Fibroblast of lung (primary cell): ENCODE measurements at regions not wholly inside any gene's neighbourhood (a gene's known extent, or its start where the extent isn't known, plus 50 kb on each side); places are given as distances from the start of the nearest gene placed in this dataset.

Experiments used
- DNase-seq, 2 donors: peaks; one replicate each; pipeline versions ENCODE4 v3.0.0 to v3.0.0-alpha.2; 2010; ENCODE audit warnings: low read depth in 2 of 2
- H2AFZ ChIP-seq: 2 replicates; pipeline ENCODE4 v1.5.1; 2012; ENCODE audit warnings: low read length, control low read depth, inconsistent platforms
- H3K27ac ChIP-seq: 2 replicates; pipeline ENCODE4 v1.5.1; 2011; ENCODE audit warnings: low read length, control low read depth; ENCODE audit not compliant: insufficient read depth
- H3K27me3 ChIP-seq: 2 replicates; pipeline ENCODE4 v1.5.1; 2011; ENCODE audit warnings: mild to moderate bottlenecking, low read length; ENCODE audit not compliant: control insufficient read depth, insufficient read depth
- H3K36me3 ChIP-seq: 2 replicates; pipeline ENCODE4 v1.5.1; 2011; ENCODE audit warnings: low read length; ENCODE audit not compliant: control insufficient read depth, insufficient read depth
- H3K4me1 ChIP-seq: 2 replicates; pipeline ENCODE4 v1.5.1; 2011; ENCODE audit warnings: low read length; ENCODE audit not compliant: control insufficient read depth, insufficient read depth; ENCODE audit errors: extremely low read depth
- H3K4me2 ChIP-seq: 2 replicates; pipeline ENCODE4 v1.5.1; 2011; ENCODE audit warnings: low read length, control low read depth; ENCODE audit not compliant: insufficient read depth; ENCODE audit errors: extremely low read depth
- H3K4me3 ChIP-seq, 4 experiments: fragments of 200-600 bp in 1 of 4; sonication (generic) in 1 of 4; replicated peaks in 1 of 4; 2 replicates each; pipeline ENCODE4 v1.5.1; 2011 to 2016; ENCODE audit warnings: low read length in 4 of 4, low read depth in 3 of 4, mild to moderate bottlenecking in 3 of 4, control low read depth in 2 of 4, inconsistent platforms in 1 of 4, mixed read lengths in 1 of 4; ENCODE audit not compliant: insufficient read depth in 1 of 4; ENCODE audit errors: control extremely low read depth in 1 of 4
- H3K79me2 ChIP-seq: 2 replicates; pipeline ENCODE4 v1.5.1; 2012; ENCODE audit warnings: mild to moderate bottlenecking, low read length, inconsistent platforms; ENCODE audit not compliant: control insufficient read depth, insufficient read depth
- H3K9ac ChIP-seq: 2 replicates; pipeline ENCODE4 v1.5.1; 2011; ENCODE audit warnings: mild to moderate bottlenecking, low read length, control low read depth; ENCODE audit not compliant: insufficient read depth
- H3K9me3 ChIP-seq: 2 replicates; pipeline ENCODE4 v1.5.1; 2012; ENCODE audit warnings: low read depth, low read length; ENCODE audit not compliant: control insufficient read depth, insufficient read depth
- H4K20me1 ChIP-seq: 2 replicates; pipeline ENCODE4 v1.5.1; 2011; ENCODE audit warnings: low read length; ENCODE audit not compliant: control insufficient read depth, insufficient read depth; ENCODE audit errors: extremely low read depth
- EZH2 ChIP-seq: IDR thresholded peaks from 2 replicates; pipeline ENCODE4 v1.5.1; 2012; ENCODE audit warnings: low read length, control low read depth, mild to moderate bottlenecking; ENCODE audit errors: missing control alignments
- TF ChIP-seq, protein P1 (sequence below), 2 donors: IDR thresholded peaks in 1 of 2; conservative IDR thresholded peaks in 1 of 2; 1 replicate in 1 of 2; 2 replicates in 1 of 2; pipeline ENCODE4 v1.5.1; 2011 to 2012; ENCODE audit warnings: low read length in 2 of 2, control low read depth in 1 of 2, inconsistent platforms in 1 of 2, low read depth in 1 of 2, mild to moderate bottlenecking in 1 of 2

DNA sequence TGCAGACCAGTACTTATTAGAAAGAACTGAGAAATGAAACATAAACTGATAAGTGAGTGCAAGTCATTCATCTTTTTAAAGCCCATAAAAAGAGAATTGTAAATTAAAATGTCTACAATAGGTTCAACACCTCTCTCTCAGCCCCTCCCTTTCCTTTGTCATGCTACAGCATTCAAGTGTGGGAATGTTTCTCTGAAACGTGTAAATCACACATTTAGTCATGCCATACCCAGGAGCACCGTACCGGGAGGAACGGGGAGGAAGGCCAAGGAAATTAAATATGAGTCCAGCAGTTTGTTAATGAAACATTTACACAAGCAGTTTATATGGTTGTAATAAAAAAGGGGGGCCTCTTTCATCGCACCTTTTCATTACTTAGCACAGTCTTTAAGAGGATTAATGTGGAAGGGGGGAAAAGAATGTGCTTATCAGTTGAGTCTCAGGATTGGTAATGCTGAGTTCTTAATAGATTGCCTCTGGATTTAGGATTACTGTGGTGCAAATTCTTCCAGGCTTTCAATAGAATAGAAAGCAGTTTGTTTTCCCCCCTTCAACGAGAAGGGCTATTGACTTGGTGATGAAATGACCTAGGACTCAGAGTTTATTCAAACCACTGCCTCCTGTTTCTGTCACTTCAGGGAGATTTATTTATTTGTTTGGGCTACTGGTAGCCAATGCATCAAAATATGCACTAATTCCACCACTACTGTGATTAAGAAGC, 176.0 kb upstream of the ZNF608 start:
- H3K79me2 ChIP-seq, result no peaks in the 10 kb centered on the region
- no peak overlapping the region for H3K9ac ChIP-seq
- H2AFZ ChIP-seq, result no peak overlapping the region
- no peaks in the 10 kb centered on the region for H4K20me1 ChIP-seq
- no peak overlapping the region for H3K4me3 ChIP-seq
- H3K36me3 ChIP-seq, result no peaks in the 10 kb centered on the region
- H3K4me1 ChIP-seq, result no peaks in the 10 kb centered on the region
- DNase-seq, result no peak
- no peak for TF ChIP-seq EZH2
- TF ChIP-seq, protein P1, sequence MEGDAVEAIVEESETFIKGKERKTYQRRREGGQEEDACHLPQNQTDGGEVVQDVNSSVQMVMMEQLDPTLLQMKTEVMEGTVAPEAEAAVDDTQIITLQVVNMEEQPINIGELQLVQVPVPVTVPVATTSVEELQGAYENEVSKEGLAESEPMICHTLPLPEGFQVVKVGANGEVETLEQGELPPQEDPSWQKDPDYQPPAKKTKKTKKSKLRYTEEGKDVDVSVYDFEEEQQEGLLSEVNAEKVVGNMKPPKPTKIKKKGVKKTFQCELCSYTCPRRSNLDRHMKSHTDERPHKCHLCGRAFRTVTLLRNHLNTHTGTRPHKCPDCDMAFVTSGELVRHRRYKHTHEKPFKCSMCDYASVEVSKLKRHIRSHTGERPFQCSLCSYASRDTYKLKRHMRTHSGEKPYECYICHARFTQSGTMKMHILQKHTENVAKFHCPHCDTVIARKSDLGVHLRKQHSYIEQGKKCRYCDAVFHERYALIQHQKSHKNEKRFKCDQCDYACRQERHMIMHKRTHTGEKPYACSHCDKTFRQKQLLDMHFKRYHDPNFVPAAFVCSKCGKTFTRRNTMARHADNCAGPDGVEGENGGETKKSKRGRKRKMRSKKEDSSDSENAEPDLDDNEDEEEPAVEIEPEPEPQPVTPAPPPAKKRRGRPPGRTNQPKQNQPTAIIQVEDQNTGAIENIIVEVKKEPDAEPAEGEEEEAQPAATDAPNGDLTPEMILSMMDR (conservative IDR thresholded peaks at IDR 0.05 in 1 of 2, IDR thresholded peaks at IDR 0.05 in 1 of 2; ENCODE audit: low read depth in 1 of 2, low read length in 2 of 2), result no peak
- H3K9me3 ChIP-seq, result no peaks in the 10 kb centered on the region
- H3K4me2 ChIP-seq, result no peak overlapping the region
- no peaks in the 10 kb centered on the region for H3K27me3 ChIP-seq
- no peak overlapping the region for H3K27ac ChIP-seq

DNA sequence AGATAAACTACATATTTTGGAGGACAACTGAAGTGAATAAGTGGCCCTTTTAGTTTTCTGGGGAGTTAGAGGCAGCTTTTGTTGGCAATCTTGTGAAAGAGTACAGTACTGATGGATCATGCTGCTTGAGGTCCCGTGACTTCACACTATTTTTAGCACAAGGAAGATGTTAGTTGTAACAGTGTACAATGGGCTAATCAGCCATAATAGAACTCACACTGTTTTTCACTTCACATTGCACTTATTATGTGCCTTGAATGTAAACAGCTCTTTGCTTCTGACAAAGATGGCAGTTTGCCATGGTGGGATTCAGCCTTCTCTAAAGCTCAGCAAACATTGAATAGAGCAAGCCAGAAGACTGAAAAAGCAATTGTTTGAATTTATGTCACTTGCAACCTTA, 176.7 kb upstream of the ZNF608 start:
- H3K27ac ChIP-seq, result no peak overlapping the region
- H3K36me3 ChIP-seq, result no peaks in the 10 kb centered on the region
- no peaks in the 10 kb centered on the region for H3K27me3 ChIP-seq
- H3K9me3 ChIP-seq, result no peaks in the 10 kb centered on the region
- TF ChIP-seq EZH2, result no peak
- TF ChIP-seq, protein P1 (conservative IDR thresholded peaks at IDR 0.05 in 1 of 2, IDR thresholded peaks at IDR 0.05 in 1 of 2; ENCODE audit: low read depth in 1 of 2, low read length in 2 of 2), result no peak
- H3K79me2 ChIP-seq, result no peaks in the 10 kb centered on the region
- peak; percentile 21 to 57 for DNase-seq
- no peaks in the 10 kb centered on the region for H3K4me1 ChIP-seq
- no peak overlapping the region for H2AFZ ChIP-seq
- H3K9ac ChIP-seq, result no peak overlapping the region
- no peaks in the 10 kb centered on the region for H4K20me1 ChIP-seq
- H3K4me3 ChIP-seq, result no peak overlapping the region
- no peak overlapping the region for H3K4me2 ChIP-seq

DNA sequence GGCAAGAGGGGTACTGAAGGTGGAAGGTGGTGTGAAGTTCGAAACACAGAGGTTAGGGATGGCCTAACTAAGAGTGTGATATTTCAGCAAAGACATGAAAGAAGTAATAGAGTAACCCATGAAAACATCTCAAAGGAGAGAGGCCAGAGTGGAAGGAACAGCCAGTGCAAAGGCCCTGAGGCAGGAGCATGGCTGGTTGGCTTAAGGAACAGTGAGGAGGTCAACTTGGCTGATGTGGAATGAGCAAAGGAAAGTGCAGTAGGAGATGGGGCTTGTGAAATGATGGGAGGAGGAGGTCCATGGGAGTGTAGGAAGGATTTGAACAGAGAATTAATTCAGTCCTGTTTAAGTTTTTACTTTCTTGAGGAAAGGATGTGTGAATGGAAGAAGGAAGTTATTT, 178.3 kb upstream of the ZNF608 start:
- Histone ChIP-seq H3K4me2 (no peak overlapping the region), H4K20me1 (no peaks in the 10 kb centered on the region), H3K9ac (no peak overlapping the region), H3K36me3 (no peaks in the 10 kb centered on the region), H3K4me3 (no peak overlapping the region), H2AFZ (no peak overlapping the region), H3K9me3 (no peaks in the 10 kb centered on the region), H3K4me1 (no peaks in the 10 kb centered on the region), H3K27ac (no peak overlapping the region), H3K79me2 (no peaks in the 10 kb centered on the region), H3K27me3 (no peaks in the 10 kb centered on the region)
- TF ChIP-seq, protein P1 (conservative IDR thresholded peaks at IDR 0.05 in 1 of 2, IDR thresholded peaks at IDR 0.05 in 1 of 2; ENCODE audit: low read depth in 1 of 2, low read length in 2 of 2), result no peak
- TF ChIP-seq EZH2, result no peak
- no peak for DNase-seq
